ENCODE measurements at regions not wholly inside any gene's neighbourhood (a gene's known extent, or its start where the extent isn't known, plus 50 kb on each side); places are given as distances from the start of the nearest gene placed in this dataset.

DNA sequence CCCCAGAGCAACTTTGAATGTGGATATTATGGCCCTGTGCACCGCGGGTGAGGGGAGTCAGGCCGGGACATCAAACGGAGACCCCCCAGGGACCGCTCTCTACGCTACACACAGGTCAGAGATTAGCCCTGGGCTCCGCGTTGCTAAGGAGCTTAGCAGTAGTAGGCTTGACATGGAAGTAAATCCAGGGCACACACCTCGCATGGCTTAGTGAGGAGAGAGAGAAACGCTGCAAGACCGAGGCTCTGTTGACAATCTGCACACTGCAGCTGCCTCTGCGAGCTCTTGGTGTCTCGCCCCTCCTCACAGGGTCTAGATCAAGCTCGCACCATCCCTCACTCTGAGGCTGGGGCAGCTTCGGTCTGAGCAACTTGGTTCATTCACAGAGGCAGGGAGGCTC is 116.1 kb upstream of the CDH4 start:
- Mint-ChIP-seq H3K9me3 (peaks cover 0 to 1% of the 10 kb centered on the region in 2 donors), H3K27ac (no peak overlapping the region), H3K27me3 (peaks cover 3 to 5% of the 10 kb centered on the region in 2 donors), H3K4me1 (no peaks in the 10 kb centered on the region), H3K36me3 (no peaks in the 10 kb centered on the region), H3K4me3 (no peak overlapping the region)
- no peak for ATAC-seq (replicated peaks)
- no peak for DNase-seq

DNA sequence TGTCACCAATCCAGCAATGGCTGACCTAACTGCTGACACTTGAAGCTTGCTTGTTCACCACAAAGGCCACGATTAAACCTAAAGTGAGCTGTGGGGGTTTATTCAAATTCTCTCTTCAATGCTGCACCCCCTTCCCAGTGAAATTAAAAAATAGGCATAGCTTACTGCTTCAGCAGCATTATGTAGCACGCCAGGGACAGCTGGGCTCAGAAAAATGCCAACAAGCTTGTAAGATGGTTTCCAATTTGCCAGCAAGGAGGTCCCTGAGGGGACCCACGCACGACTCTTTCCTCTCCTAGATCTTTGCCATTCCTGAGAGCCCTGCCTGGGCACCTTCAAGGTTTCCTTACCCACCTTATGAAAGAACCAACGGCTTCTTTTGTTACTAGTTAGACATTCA is 113.5 kb upstream of the CDH4 start:
- H3K27ac Mint-ChIP-seq = no peak overlapping the region
- H3K36me3 Mint-ChIP-seq = no peaks in the 10 kb centered on the region
- no peaks in the 10 kb centered on the region for H3K4me1 Mint-ChIP-seq
- peaks cover 0 to 3% of the 10 kb centered on the region in 2 donors for H3K27me3 Mint-ChIP-seq
- no peak overlapping the region for H3K4me3 Mint-ChIP-seq
- DNase-seq (no peak), ATAC-seq (replicated peaks) (no peak)
- H3K9me3 Mint-ChIP-seq = peaks cover 2 to 4% of the 10 kb centered on the region in 2 donors

DNA sequence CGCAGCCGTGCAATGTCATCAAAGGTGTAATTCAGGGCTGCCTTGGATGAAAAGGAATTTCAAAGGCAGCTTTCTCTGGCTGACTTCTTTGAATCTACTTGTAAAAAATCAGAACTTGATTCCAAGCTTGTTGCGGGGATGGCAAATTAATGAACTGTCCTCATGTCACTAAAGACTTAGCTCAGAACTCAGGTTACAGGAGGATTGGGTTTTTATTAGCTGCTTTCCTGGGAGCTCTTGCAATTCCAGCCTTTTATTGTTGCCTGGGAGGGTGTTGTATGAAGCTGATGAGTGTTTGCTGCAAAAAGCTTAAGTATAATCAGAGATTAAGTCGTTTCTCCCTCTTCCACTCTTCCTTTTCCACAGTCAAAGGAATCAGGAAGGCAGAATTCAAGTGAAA is 113.0 kb upstream of the CDH4 start:
- H3K4me3 Mint-ChIP-seq = no peak overlapping the region
- DNase-seq (no peak), ATAC-seq (replicated peaks) (no peak)
- no peaks in the 10 kb centered on the region for H3K36me3 Mint-ChIP-seq
- H3K9me3 Mint-ChIP-seq = peaks cover 2 to 4% of the 10 kb centered on the region in 2 donors
- H3K27me3 Mint-ChIP-seq = peaks cover 0 to 3% of the 10 kb centered on the region in 2 donors
- no peaks in the 10 kb centered on the region for H3K4me1 Mint-ChIP-seq
- H3K27ac Mint-ChIP-seq = no peak overlapping the region

DNA sequence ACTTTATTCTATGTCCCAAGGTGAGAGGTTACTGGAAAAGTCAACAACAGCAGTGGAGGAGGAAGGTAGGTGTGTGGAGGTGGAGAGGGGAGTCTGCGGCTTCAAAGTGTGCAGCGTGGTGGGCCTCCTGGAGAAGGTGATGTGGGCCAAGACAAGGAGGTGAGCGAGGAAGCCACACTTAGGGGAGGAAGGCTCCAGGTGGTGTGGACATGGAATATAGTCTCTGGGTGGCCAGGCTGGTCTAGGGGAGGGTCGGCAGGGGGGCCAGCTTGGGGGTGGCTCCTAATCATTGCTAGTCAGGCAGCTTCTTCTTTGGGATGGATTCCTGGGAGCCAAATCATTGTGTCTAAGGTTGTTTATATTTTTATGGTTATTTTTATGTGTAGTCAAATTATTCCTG is 111.5 kb upstream of the CDH4 start:
- DNase-seq (no peak), ATAC-seq (replicated peaks) (no peak)
- Mint-ChIP-seq H3K27ac (no peak overlapping the region), H3K36me3 (no peaks in the 10 kb centered on the region), H3K4me1 (no peaks in the 10 kb centered on the region), H3K27me3 (peaks cover 0 to 3% of the 10 kb centered on the region in 2 donors), H3K9me3 (peaks cover 4% of the 10 kb centered on the region in 2 donors), H3K4me3 (no peak overlapping the region)

DNA sequence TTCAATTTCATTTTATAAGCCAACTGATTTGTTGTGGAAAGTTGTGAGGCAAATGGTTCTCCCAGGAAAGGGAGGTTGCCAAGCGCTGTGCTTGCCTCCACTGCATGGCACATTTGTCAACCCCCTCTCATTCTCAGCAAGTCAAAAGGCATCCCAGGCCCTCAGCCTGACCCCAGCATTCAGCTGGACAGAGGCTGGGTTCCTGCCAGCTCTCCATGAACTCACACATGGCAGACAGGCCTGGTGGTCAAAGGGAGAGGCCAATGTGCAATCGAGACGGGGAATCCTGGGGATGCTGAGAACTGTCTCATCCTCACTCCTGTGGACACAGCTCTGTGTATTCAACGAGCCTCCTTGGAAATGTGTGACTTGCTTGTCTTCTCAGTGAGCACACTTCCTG is 106.0 kb upstream of the CDH4 start:
- Mint-ChIP-seq H3K36me3 (no peaks in the 10 kb centered on the region), H3K27ac (no peak overlapping the region), H3K4me1 (no peaks in the 10 kb centered on the region), H3K4me3 (no peak overlapping the region), H3K27me3 (no peaks in the 10 kb centered on the region), H3K9me3 (peaks cover 4% of the 10 kb centered on the region in 2 donors)
- no peak for DNase-seq
- ATAC-seq (replicated peaks) = no peak

DNA sequence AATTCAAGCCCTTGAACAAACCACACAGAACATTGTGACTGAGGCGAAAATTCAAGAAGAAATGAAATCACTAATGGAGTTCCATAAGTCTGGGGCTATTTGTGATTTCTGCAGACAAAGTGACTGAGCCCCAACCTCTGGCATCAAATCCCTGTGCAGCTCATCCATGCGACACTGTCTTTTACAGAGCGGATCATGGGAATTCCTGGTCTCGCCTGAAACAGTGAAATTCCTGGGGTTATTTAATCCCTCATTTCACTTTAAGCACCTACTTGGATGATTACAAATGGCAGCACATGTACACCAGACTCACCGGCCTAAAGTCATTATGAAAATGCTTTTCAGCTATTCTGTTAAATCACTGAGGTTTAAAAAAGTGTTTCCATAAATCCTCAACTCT is 102.4 kb upstream of the CDH4 start:
- no peaks in the 10 kb centered on the region for H3K36me3 Mint-ChIP-seq
- H3K27ac Mint-ChIP-seq = no peak overlapping the region
- DNase-seq (no peak), ATAC-seq (replicated peaks) (no peak)
- no peaks in the 10 kb centered on the region for H3K27me3 Mint-ChIP-seq
- no peaks in the 10 kb centered on the region for H3K9me3 Mint-ChIP-seq
- no peaks in the 10 kb centered on the region for H3K4me1 Mint-ChIP-seq
- H3K4me3 Mint-ChIP-seq = no peak overlapping the region

DNA sequence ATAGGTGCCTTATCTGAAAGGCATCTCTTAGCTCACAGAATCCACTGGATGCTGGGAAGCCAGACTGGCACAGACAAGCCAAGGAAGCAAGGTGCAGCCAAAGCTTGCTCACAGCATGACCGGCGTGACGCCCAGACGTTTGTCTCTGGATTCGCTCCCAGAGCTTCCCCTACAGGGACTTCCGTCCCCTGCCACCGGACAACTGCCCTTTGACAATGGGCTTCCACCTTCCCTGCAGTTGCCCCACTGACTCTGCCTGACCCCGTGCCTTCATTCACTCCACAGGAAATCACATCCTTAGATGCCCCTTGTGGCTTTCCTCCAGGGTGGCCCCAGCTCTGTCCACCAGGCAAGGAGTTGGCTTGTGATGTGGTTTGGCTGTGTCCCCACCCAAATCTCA is 94.8 kb upstream of the CDH4 start:
- Mint-ChIP-seq H3K36me3 (no peaks in the 10 kb centered on the region), H3K4me3 (no peak overlapping the region), H3K27me3 (peaks cover 0 to 7% of the 10 kb centered on the region in 2 donors), H3K9me3 (peaks cover 4 to 10% of the 10 kb centered on the region in 2 donors), H3K4me1 (no peaks in the 10 kb centered on the region), H3K27ac (no peak overlapping the region)
- DNase-seq (no peak), ATAC-seq (replicated peaks) (no peak)

DNA sequence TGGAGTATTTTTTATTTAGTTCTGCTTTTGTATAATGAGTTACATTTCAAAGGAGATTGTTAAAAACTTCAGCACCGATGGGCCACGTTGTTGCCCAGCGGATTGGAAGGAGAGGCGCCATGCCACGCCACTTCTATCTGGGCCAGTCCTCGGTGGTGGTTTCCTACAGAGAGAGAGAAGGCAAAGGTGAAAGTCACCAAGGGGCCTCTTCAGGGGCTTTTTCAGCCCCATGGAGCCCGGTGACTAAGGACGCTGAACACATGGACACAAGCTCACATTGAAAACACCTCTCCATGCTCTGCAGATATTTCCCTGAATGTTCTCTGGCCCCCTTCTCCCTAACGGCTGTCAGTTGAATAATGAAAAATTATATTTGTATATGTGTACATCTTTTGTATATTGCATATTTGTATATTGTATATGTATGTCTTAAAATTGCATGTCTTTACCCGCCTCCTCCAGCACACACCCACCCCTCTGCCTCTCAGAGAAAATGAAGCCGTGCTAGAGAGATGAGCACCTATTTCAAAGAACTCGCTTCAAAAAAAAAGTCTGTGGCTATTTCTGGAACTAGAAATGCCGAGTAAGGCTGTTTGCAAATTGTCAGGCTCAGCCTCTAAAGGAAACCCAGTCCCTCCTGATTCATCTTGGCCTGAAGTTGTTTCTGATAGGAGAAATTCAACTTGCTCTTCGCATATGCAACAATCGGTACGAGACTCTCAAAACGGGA is 91.9 kb upstream of the CDH4 start:
- Mint-ChIP-seq H3K27me3 (peaks cover 0 to 7% of the 10 kb centered on the region in 2 donors), H3K4me1 (no peaks in the 10 kb centered on the region), H3K27ac (no peak overlapping the region), H3K4me3 (no peak overlapping the region), H3K36me3 (no peaks in the 10 kb centered on the region), H3K9me3 (peaks cover 4 to 10% of the 10 kb centered on the region in 2 donors)
- ATAC-seq (replicated peaks) (no peak), DNase-seq (no peak)

DNA sequence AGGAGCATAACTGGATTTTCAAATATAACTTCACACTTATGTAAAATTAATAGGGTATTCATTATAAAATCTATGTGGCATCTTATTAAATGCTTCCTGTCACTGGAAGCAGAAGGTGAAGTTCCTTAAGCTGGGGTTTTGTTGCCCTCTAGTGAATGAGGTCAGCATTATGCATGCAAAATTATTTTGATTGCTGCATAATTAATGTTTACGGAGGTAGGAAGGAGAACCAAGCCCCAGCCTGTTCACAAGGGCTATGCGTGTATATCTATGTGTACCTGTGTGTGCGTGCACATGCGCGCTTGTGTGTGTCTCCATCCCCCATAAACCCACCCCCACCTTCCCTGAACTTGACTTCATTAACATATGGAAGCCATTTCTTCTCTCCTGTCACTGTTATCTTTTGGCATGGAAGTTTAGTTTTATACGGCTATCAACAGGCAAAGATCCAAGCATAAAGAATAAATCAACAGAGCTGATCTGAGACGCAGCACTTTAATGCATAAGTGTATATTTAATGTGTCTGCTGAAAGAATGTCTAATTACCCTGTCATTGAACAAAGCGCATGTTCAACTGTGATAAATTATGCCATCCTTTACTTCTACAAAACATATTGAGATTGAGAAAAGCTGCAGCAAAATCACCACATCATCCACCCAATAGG is 90.2 kb upstream of the CDH4 start:
- DNase-seq (no peak), ATAC-seq (replicated peaks) (no peak)
- Mint-ChIP-seq H3K36me3 (no peaks in the 10 kb centered on the region), H3K4me1 (no peaks in the 10 kb centered on the region), H3K27ac (no peak overlapping the region), H3K9me3 (peaks cover 0 to 4% of the 10 kb centered on the region in 2 donors), H3K27me3 (peaks cover 0 to 7% of the 10 kb centered on the region in 2 donors), H3K4me3 (no peak overlapping the region)

DNA sequence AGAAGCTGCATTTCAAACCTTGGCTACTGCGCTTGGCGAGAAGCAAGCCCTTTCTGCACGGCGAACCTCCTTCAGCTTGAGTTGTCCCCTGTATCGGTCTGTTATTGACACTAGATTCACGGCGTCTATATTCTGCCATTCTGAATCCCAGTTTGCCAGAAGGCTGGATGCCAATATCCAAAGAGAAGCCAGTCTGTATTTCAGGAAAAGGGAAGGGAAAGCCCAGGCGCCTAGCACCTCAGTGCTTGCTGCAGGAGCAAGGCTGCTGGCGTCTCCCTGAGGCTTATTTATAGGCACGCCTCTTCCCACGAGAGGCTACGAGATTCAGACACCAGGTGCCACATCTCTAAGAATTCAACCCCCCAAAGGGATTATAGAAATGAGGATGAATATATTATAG is 89.6 kb upstream of the CDH4 start:
- peaks cover 0 to 7% of the 10 kb centered on the region in 2 donors for H3K27me3 Mint-ChIP-seq
- H3K27ac Mint-ChIP-seq = no peak overlapping the region
- no peak overlapping the region for H3K4me3 Mint-ChIP-seq
- no peaks in the 10 kb centered on the region for H3K4me1 Mint-ChIP-seq
- no peak for DNase-seq
- H3K9me3 Mint-ChIP-seq = peaks cover 0 to 4% of the 10 kb centered on the region in 2 donors
- no peak for ATAC-seq (replicated peaks)
- H3K36me3 Mint-ChIP-seq = no peaks in the 10 kb centered on the region

DNA sequence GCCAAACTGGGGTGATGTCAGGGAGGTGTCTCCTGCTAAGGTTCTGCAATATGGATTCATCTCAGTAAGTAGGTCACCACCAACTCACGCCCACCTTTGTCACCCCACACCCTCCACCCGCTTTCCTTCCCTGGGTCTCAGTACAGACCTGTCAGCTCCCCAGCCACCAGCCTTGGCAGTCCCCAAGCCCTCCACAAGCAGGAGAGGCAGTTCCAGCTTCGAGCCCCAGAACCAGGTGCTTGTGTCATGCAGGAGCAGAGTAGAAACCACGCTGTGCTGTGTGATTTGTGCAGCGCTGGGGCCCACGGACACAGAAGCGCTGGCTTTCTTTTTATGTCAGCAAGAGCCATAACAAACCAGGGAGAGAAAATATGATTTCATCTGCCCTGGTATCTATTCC is 89.0 kb upstream of the CDH4 start:
- no peak overlapping the region for H3K27ac Mint-ChIP-seq
- H3K27me3 Mint-ChIP-seq = peaks cover 0 to 10% of the 10 kb centered on the region in 2 donors
- H3K36me3 Mint-ChIP-seq = no peaks in the 10 kb centered on the region
- no peak for DNase-seq
- no peaks in the 10 kb centered on the region for H3K4me1 Mint-ChIP-seq
- ATAC-seq (replicated peaks) = no peak
- no peak overlapping the region for H3K4me3 Mint-ChIP-seq
- peaks cover 0 to 2% of the 10 kb centered on the region in 2 donors for H3K9me3 Mint-ChIP-seq

DNA sequence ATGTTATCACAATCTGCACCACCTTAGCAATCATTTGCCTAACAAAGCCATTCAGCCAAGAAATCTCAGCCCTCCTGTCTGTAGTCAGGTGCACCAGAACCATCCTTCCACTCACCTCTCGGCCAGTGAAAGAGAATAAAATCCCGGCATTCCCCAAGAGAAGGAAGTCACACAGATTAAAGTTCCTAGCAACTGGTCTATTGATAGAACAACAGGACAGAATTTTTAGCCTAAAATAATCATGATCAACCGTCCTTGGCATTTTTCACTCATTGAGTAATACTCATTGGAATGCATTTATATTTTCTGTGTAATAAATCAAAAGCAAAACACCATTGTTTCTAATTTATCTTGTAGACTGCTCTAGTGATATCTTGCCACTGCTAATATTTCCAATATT is 85.7 kb upstream of the CDH4 start:
- no peak overlapping the region for H3K27ac Mint-ChIP-seq
- peaks cover 0 to 12% of the 10 kb centered on the region in 2 donors for H3K27me3 Mint-ChIP-seq
- H3K9me3 Mint-ChIP-seq = no peaks in the 10 kb centered on the region
- no peak for DNase-seq
- no peaks in the 10 kb centered on the region for H3K36me3 Mint-ChIP-seq
- ATAC-seq (replicated peaks) = no peak
- no peaks in the 10 kb centered on the region for H3K4me1 Mint-ChIP-seq
- H3K4me3 Mint-ChIP-seq = no peak overlapping the region

DNA sequence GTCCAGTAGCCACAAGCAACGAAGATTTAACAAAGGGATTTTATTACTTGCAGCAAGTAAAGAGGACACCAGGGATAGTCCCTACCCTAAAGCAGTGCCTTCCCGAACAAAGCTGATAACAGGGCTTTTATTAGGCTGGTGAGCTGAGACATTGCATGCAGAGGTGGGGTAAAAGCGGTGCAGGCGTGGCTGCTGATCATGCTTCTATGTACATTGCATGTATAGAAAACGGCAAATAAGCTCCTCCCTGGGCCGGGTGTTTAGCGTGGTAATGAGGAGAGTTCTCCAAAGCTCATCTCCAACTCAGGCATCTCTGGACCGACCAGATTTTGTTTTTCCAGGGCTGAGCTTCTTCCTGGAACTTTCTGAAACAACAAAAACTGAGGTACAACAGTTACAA is 83.5 kb upstream of the CDH4 start:
- no peaks in the 10 kb centered on the region for H3K4me1 Mint-ChIP-seq
- H3K27ac Mint-ChIP-seq = no peak overlapping the region
- no peak for ATAC-seq (replicated peaks)
- peaks cover 0 to 5% of the 10 kb centered on the region in 2 donors for H3K27me3 Mint-ChIP-seq
- H3K4me3 Mint-ChIP-seq = no peak overlapping the region
- H3K36me3 Mint-ChIP-seq = no peaks in the 10 kb centered on the region
- no peaks in the 10 kb centered on the region for H3K9me3 Mint-ChIP-seq
- no peak for DNase-seq

DNA sequence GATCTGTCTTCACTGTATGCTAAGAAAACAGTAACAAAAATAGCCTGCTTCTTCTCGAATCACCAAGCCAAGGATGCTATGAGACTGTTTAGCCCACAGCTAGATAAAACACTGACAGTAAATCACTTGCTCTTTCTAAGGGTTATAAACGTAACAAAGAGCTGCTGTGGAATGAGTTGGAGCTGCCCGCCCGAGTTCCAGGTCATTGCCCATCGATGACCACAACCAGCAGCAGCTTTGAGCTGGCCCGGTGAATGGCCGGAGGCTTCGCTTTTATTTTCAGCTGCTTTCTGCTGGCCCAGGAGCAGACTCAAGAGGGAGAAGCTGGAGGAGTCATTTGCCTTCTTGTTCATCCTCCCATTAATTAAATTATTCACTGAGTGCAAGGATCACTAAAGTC is 82.2 kb upstream of the CDH4 start:
- no peak overlapping the region for H3K27ac Mint-ChIP-seq
- no peaks in the 10 kb centered on the region for H3K4me1 Mint-ChIP-seq
- peaks cover 0 to 5% of the 10 kb centered on the region in 2 donors for H3K27me3 Mint-ChIP-seq
- no peaks in the 10 kb centered on the region for H3K36me3 Mint-ChIP-seq
- DNase-seq (no peak), ATAC-seq (replicated peaks) (no peak)
- H3K9me3 Mint-ChIP-seq = no peaks in the 10 kb centered on the region
- no peak overlapping the region for H3K4me3 Mint-ChIP-seq

Measured in stimulated activated naive B cell treated with anti-CD40 and anti-IgM and Interleukin-4, amounts not matched to agents 10 μg/mL and 1 μg/mL and 100 μg/mL, for 72 hours (primary cell).